Hematopoietic multipotent progenitor cell treated with erythropoietin and hydrocortisone succinate and interleukin-3 and kit ligand, for 15 days (in vitro differentiated cells): ENCODE measurements at regions not wholly inside any gene's neighbourhood (a gene's known extent, or its start where the extent isn't known, plus 50 kb on each side); places are given as distances from the start of the nearest gene placed in this dataset.

Source experiments
- DNase-seq: peaks from one replicate; pipeline ENCODE4 v3.0.0-alpha.2; 2015; ENCODE audit warnings: low spot score

GRCh38 chr5:143761663-143762062 lies 50.3 kb upstream of the HMHB1 start:
- no peak for DNase-seq

GRCh38 chr5:143760755-143761154 lies 51.2 kb upstream of the HMHB1 start:
- DNase-seq = no peak

- no peak for DNase-seq
Measured at GRCh38 chr5:143760131-143760505, 51.8 kb upstream of the HMHB1 start.

GRCh38 chr5:143759396-143760130 lies 52.4 kb upstream of the HMHB1 start:
- DNase-seq = no peak

- DNase-seq = no peak
Measured at GRCh38 chr5:143758750-143759149, 53.2 kb upstream of the HMHB1 start.

- DNase-seq = no peak
Measured at GRCh38 chr5:143758015-143758414, 53.9 kb upstream of the HMHB1 start.

GRCh38 chr5:143757116-143757515 lies 54.8 kb upstream of the HMHB1 start:
- no peak for DNase-seq

GRCh38 chr5:143755966-143756365 lies 56.0 kb upstream of the HMHB1 start:
- no peak for DNase-seq

GRCh38 chr5:143752165-143752850 lies 59.7 kb upstream of the HMHB1 start:
- DNase-seq = no peak

GRCh38 chr5:143751342-143751741 lies 60.6 kb upstream of the HMHB1 start:
- no peak for DNase-seq

GRCh38 chr5:143749581-143750205 lies 62.3 kb upstream of the HMHB1 start:
- DNase-seq = no peak

- no peak for DNase-seq
Measured at GRCh38 chr5:143748516-143748915, 63.4 kb upstream of the HMHB1 start.

GRCh38 chr5:143742951-143743350 lies 69.0 kb upstream of the HMHB1 start:
- DNase-seq = no peak

GRCh38 chr5:143741421-143741820 lies 70.5 kb upstream of the HMHB1 start:
- DNase-seq = no peak

GRCh38 chr5:143740956-143741355 lies 71.0 kb upstream of the HMHB1 start:
- no peak for DNase-seq

- no peak for DNase-seq
Measured at GRCh38 chr5:143739746-143740145, 72.2 kb upstream of the HMHB1 start.

- DNase-seq = no peak
Measured at GRCh38 chr5:143738417-143739401, 73.3 kb upstream of the HMHB1 start.

GRCh38 chr5:143737062-143737461 lies 74.9 kb upstream of the HMHB1 start:
- no peak for DNase-seq

GRCh38 chr5:143734456-143734780 lies 77.5 kb upstream of the HMHB1 start:
- no peak for DNase-seq

- DNase-seq = no peak
Measured at GRCh38 chr5:143733665-143734455, 78.1 kb upstream of the HMHB1 start.

- no peak for DNase-seq
Measured at GRCh38 chr5:143732402-143732801, 79.6 kb upstream of the HMHB1 start.
